ENCODE measurements at regions not wholly inside any gene's neighbourhood (a gene's known extent, or its start where the extent isn't known, plus 50 kb on each side); places are given as distances from the start of the nearest gene placed in this dataset.
A peak's percentile ranks its signal among the peaks of the same experiment; 100 is the strongest.

DNA sequence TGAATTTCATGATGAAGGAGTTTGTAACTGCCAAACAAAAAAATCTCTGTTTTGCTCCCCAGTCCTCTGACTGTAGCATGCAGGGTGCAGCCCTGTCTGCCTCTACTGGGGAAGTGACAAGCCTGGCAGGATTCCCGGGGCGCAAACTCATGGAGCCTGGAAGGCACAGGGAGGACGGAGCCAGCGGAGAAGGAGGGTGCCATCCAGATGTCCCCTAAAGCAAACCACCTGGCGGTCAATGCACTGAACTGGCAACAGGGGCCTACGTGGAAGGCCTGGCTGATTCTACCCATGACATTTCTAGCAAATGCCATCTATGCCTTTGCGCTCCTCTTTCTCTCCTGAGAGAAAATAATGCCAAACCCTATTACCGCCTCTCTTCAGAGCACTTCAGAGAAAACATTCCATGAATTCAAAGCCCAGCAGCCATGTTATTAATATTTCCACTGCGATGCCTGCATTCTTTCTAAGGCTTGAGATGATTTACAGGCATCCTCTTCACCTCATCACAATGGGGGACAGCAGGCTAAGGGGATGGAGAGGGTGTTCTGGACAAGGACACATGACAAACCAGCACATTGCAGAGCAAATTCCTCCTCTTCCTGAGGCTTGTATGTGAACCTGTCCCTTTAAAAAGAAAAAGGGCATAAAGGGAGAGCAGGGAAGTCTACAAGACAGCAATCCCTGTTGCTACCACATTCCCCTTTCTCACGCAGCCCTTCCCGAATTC, 329.3 kb upstream of the NOCT start:
- no peaks in the 10 kb centered on the region for H3K36me3 ChIP-seq
- 66 to 80% methylated on average over 6 to 9 of the region's 11 CpGs for WGBS, 2 donors
- no peak overlapping the region for H3K4me3 ChIP-seq
- peaks cover 0 to 11% (median 5%) of the 10 kb centered on the region in 3 donors for H3K4me1 ChIP-seq
- H3K27ac ChIP-seq, result no peak overlapping the region
- intact Hi-C loops (cut with DNase I), result no loop called here
- no peaks in the 10 kb centered on the region for H3K27me3 ChIP-seq
- DNase-seq, result no peak
- TF ChIP-seq, protein P1, sequence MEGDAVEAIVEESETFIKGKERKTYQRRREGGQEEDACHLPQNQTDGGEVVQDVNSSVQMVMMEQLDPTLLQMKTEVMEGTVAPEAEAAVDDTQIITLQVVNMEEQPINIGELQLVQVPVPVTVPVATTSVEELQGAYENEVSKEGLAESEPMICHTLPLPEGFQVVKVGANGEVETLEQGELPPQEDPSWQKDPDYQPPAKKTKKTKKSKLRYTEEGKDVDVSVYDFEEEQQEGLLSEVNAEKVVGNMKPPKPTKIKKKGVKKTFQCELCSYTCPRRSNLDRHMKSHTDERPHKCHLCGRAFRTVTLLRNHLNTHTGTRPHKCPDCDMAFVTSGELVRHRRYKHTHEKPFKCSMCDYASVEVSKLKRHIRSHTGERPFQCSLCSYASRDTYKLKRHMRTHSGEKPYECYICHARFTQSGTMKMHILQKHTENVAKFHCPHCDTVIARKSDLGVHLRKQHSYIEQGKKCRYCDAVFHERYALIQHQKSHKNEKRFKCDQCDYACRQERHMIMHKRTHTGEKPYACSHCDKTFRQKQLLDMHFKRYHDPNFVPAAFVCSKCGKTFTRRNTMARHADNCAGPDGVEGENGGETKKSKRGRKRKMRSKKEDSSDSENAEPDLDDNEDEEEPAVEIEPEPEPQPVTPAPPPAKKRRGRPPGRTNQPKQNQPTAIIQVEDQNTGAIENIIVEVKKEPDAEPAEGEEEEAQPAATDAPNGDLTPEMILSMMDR (IDR thresholded peaks at IDR 0.05), result no peak
- no peak for TF ChIP-seq POLR2A (IDR thresholded peaks at IDR 0.05)
- H3K9me3 ChIP-seq, result no peaks in the 10 kb centered on the region

DNA sequence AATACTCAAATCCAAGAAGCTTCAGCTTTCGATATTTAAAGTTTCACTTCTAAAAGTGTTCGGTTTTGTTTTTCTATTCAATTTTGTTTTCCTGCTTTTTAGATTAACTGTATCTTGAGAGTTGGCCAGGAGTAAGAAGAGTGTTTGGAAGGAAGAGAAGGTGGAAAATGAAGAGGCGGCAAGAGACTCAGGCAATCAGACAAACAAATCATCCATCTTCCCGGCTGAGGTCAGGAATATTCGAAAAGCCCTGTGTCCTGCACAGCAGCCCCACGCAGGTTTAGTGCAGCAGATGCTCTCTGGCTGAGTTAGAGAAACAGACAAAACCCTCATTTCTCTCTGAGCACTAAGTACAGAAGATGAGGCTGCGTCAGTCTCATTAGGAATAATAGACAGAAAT, 330.3 kb upstream of the NOCT start:
- TF ChIP-seq, protein P1 (IDR thresholded peaks at IDR 0.05), result no peak
- Histone ChIP-seq H3K4me1 (peaks cover 0 to 20% (median 10%) of the 10 kb centered on the region in 3 donors), H3K27ac (no peak overlapping the region), H3K4me3 (no peak overlapping the region), H3K27me3 (no peaks in the 10 kb centered on the region), H3K36me3 (no peaks in the 10 kb centered on the region), H3K9me3 (no peaks in the 10 kb centered on the region)
- 76 to 83% methylated on average over 7 of the region's 7 CpGs for WGBS, 2 donors
- DNase-seq, result no peak
- intact Hi-C loops (cut with DNase I), result no loop called here

DNA sequence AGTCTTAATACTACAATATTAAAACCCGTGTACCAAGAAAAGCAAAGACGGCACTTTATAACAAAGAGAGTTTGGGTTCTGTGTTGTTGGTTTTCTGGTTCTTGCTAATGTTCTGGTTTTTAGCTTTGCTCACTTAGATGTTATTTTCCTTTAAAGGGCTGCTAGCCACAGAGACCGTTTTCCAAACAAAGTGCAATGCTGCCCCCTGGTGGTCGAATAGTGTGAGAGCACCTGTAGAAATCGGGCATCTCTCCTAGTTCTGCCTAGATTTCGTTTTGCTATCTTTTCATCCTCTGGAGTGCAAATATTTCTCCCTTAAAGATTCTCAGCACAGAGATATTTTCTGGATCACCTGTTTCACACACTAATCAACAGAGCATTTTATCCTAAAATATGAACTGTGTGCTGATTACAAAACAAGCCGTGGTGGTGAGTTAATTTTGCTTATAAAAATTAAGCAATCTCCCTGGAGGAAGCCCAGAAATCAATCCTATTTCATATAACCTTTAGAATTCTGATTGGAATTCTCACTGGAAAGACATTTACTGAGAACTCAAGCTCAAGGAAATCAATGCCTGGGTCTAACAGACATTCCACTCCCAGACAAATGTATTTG, 334.5 kb upstream of the NOCT start:
- 6 to 9% methylated on average over 7 of the region's 7 CpGs for WGBS, 2 donors
- Histone ChIP-seq H3K27me3 (no peaks in the 10 kb centered on the region), H3K4me1 (peaks cover 5 to 46% (median 10%) of the 10 kb centered on the region in 3 donors), H3K9me3 (no peaks in the 10 kb centered on the region), H3K4me3 (no peak overlapping the region), H3K36me3 (no peaks in the 10 kb centered on the region), H3K27ac (no peak overlapping the region)
- intact Hi-C loops (cut with DNase I), result no loop called here
- peak; percentile 11 for DNase-seq
- TF ChIP-seq POLR2A (IDR thresholded peaks at IDR 0.05), result no peak
- TF ChIP-seq, protein P1 (IDR thresholded peaks at IDR 0.05), result peak; percentile 83 to 96 (median 92)

DNA sequence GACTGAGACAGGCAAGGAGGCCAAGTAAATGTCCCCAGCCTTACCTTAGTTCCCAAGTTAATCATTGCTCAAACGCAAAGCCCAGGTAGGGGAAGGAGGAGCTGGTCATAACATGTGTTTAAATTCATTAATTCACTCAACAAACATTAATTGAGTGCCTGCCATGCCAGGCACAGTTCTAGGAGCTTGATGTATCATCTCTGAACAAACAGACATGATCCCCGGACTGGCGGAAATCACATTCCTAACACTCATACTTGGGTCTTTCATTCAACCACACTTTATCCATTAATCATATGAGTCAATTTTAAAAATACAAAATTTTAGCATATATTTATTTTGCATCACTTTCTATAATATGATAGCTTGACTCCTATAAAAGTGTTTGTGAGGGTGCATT, 335.3 kb upstream of the NOCT start:
- TF ChIP-seq POLR2A (IDR thresholded peaks at IDR 0.05), result no peak
- TF ChIP-seq, protein P1 (IDR thresholded peaks at IDR 0.05), result no peak
- 51 to 76% methylated on average over 3 of the region's 3 CpGs for WGBS, 2 donors
- DNase-seq, result no peak
- Histone ChIP-seq H3K4me3 (no peak overlapping the region), H3K27me3 (no peaks in the 10 kb centered on the region), H3K36me3 (no peaks in the 10 kb centered on the region), H3K27ac (no peak overlapping the region), H3K9me3 (no peaks in the 10 kb centered on the region), H3K4me1 (peaks cover 5 to 46% (median 10%) of the 10 kb centered on the region in 3 donors)
- intact Hi-C loops (cut with DNase I), result no loop called here

DNA sequence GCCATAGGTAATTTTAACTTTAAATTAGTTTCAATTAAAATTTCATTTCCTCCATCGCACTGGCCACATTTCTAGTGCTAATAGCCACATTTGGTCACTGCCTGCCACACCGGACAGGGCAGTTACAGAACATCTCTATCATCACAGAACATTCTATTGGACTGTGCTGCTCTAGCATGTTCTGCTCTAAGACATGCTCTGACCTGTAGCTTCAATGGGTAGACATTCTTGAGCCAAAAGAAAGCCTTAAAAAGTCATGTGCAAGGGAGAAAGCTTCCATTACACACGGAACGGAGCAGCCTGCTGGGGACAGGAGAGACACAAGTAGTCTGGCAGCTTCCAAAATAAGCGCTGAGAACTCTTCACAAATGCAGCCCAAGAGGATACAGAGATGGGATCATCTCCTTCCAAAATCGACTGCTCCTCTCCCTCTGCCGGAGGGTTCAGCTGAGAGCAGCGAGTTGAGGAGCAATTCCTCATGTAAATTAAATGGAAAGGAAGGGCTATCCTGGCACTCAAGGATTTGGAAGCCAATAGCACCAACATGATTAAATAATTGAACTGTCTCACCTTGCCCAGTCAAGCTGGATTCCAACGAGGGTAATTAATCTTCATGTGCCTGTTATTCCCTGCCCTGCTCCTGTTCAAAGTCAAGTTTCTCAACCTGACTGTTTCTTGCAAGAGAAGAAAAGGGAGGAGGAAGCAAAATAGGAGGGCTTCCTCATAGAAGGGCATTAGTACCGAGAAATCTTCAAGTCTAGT, 336.4 kb upstream of the NOCT start:
- H3K27ac ChIP-seq, result peak overlapping the region in 2 of 4 donors; percentile 15 to 25
- no peaks in the 10 kb centered on the region for H3K27me3 ChIP-seq
- H3K36me3 ChIP-seq, result no peaks in the 10 kb centered on the region
- DNase-seq, result no peak
- no peak for TF ChIP-seq POLR2A (IDR thresholded peaks at IDR 0.05)
- TF ChIP-seq, protein P1 (IDR thresholded peaks at IDR 0.05), result no peak
- no peak overlapping the region for H3K4me3 ChIP-seq
- 44 to 46% methylated on average over 7 to 10 of the region's 10 CpGs for WGBS, 2 donors
- peaks cover 5 to 46% (median 10%) of the 10 kb centered on the region in 3 donors for H3K4me1 ChIP-seq
- intact Hi-C loops (cut with DNase I), result no loop called here
- H3K9me3 ChIP-seq, result no peaks in the 10 kb centered on the region

Measured in esophagus squamous epithelium (tissue), 5 donors.